Astrocyte of the spinal cord (primary cell): ENCODE measurements at regions not wholly inside any gene's neighbourhood (a gene's known extent, or its start where the extent isn't known, plus 50 kb on each side); places are given as distances from the start of the nearest gene placed in this dataset.

Experiments used
- DNase-seq: peaks from one replicate; pipeline ENCODE4 v3.0.0; 2011; ENCODE audit warnings: low read depth, low spot score
- H3K4me3 ChIP-seq: 2 replicates; pipeline ENCODE4 v1.5.1; 2011; ENCODE audit warnings: low read depth, mild to moderate bottlenecking, low read length, moderate library complexity
- CTCF ChIP-seq: IDR thresholded peaks from 2 replicates; pipeline ENCODE4 v1.5.1; 2012; ENCODE audit warnings: low read depth, mild to moderate bottlenecking, low read length, inconsistent platforms
- in situ Hi-C: cut with HindIII; loops from 2 replicates; pipeline ENCODE4 v1.10.0; 2017; ENCODE audit warnings: low sequenced_read_pairs

GRCh38 chr4:41427931-41428600, 109.9 kb upstream of the LIMCH1 start:
- no peak overlapping the region for H3K4me3 ChIP-seq
- TF ChIP-seq CTCF, result no peak
- in situ Hi-C loops, result no loop called here
- no peak for DNase-seq

- in situ Hi-C loops, result no loop called here
- H3K4me3 ChIP-seq, result no peak overlapping the region
- no peak for DNase-seq
- TF ChIP-seq CTCF, result no peak
Measured at GRCh38 chr4:41428601-41429279, 109.2 kb upstream of the LIMCH1 start.

GRCh38 chr4:41429280-41429669, 108.7 kb upstream of the LIMCH1 start:
- no peak overlapping the region for H3K4me3 ChIP-seq
- TF ChIP-seq CTCF, result no peak
- no peak for DNase-seq
- in situ Hi-C loops, result no loop called here

- no peak for DNase-seq
- in situ Hi-C loops, result no loop called here
- no peak for TF ChIP-seq CTCF
- H3K4me3 ChIP-seq, result no peak overlapping the region
Measured at GRCh38 chr4:41430792-41431191, 107.2 kb upstream of the LIMCH1 start.

GRCh38 chr4:41431276-41431675, 106.7 kb upstream of the LIMCH1 start:
- no peak overlapping the region for H3K4me3 ChIP-seq
- no peak for DNase-seq
- TF ChIP-seq CTCF, result no peak
- in situ Hi-C loops, result no loop called here

- H3K4me3 ChIP-seq, result no peak overlapping the region
- no peak for TF ChIP-seq CTCF
- in situ Hi-C loops, result no loop called here
- DNase-seq, result no peak
Measured at GRCh38 chr4:41432219-41432618, 105.7 kb upstream of the LIMCH1 start.
